ENCODE measurements at regions not wholly inside any gene's neighbourhood (a gene's known extent, or its start where the extent isn't known, plus 50 kb on each side); places are given as distances from the start of the nearest gene placed in this dataset.

DNA sequence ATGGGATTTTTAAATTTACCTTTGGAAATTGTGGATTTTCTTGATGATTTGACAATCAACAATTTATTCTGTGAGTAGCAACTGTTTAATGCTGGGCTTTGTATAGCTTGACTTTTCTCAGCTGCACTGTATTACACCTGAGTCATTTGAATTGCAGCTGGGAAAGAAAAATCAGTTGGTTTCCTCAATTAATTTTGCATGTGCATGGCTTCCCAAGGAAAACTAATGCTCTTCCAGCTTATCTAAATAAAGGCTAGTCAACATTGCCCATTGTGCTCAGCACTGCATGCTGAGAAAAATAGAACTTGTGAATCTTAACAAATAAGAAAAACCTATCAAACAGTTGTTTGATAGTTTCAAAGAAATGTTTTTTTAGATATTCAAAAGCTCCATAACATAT, 268.3 kb upstream of the CDH20 start:
- Histone ChIP-seq H3K36me3 (ENCODE audit: control insufficient read depth in 1 of 2, insufficient read depth in 2 of 2, low read length in 2 of 2) (no peaks in the 10 kb centered on the region), H3K9me3 (ENCODE audit: control insufficient read depth in 1 of 2, low read length in 2 of 2) (no peaks in the 10 kb centered on the region), H3K27ac (ENCODE audit: low read depth, low read length) (no peak overlapping the region), H3K27me3 (ENCODE audit: control insufficient read depth in 1 of 2, insufficient read depth in 2 of 2, low read length in 2 of 2) (no peaks in the 10 kb centered on the region), H3K9ac (ENCODE audit: low read depth in 1 of 2, low read length in 2 of 2) (no peak overlapping the region), H3K4me3 (ENCODE audit: low read depth in 1 of 2, low read length in 2 of 2) (no peak overlapping the region), H3K4me1 (ENCODE audit: control insufficient read depth in 1 of 2, insufficient read depth in 2 of 2, low read length in 2 of 2) (no peaks in the 10 kb centered on the region)

DNA sequence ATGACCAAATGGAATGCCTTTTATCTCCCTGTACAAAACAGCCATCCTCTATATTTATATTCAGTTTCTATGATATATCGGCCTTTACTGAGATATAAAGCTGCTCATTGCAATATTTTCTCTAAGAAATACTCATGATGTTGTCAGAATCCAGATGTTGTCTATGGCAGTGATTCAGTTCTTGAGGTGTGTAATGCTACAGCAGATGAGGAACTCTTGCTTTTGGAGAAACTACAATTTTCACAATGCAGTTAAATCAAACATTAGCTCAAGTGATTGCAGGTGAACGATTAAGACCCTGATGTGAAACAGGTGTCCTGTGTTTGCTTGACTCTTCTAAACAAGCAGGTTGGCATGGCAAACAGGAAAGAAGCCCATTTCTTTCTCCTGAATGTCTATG, 256.2 kb upstream of the CDH20 start:
- H3K9ac ChIP-seq (ENCODE audit: low read depth in 1 of 2, low read length in 2 of 2) = no peak overlapping the region
- H3K36me3 ChIP-seq (ENCODE audit: control insufficient read depth in 1 of 2, insufficient read depth in 2 of 2, low read length in 2 of 2) = no peaks in the 10 kb centered on the region
- H3K27me3 ChIP-seq (ENCODE audit: control insufficient read depth in 1 of 2, insufficient read depth in 2 of 2, low read length in 2 of 2) = no peaks in the 10 kb centered on the region
- no peak overlapping the region for H3K4me3 ChIP-seq (ENCODE audit: low read depth in 1 of 2, low read length in 2 of 2)
- H3K9me3 ChIP-seq (ENCODE audit: control insufficient read depth in 1 of 2, low read length in 2 of 2) = no peaks in the 10 kb centered on the region
- H3K27ac ChIP-seq (ENCODE audit: low read depth, low read length) = no peak overlapping the region
- no peaks in the 10 kb centered on the region for H3K4me1 ChIP-seq (ENCODE audit: control insufficient read depth in 1 of 2, insufficient read depth in 2 of 2, low read length in 2 of 2)

DNA sequence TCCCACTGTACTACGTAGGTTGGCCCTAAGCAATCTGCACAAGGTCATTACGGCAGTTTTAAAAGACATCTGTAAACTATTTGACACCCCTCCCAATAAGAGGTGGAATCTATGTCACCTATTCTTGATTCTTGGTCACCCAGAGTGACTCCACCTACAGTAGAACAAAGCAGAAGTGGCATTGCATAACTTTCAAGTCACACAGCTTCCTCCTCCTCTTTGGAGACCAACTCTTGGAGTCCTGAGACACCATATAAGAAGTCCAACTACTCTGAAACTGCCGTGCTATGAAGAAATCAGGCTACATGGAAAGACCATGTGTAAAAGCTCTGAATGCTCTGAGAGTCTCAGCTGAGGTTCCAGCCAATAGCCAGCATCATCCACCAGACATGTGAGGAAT, 253.5 kb upstream of the CDH20 start:
- H3K9ac ChIP-seq (ENCODE audit: low read depth in 1 of 2, low read length in 2 of 2) = no peak overlapping the region
- no peaks in the 10 kb centered on the region for H3K4me1 ChIP-seq (ENCODE audit: control insufficient read depth in 1 of 2, insufficient read depth in 2 of 2, low read length in 2 of 2)
- H3K9me3 ChIP-seq (ENCODE audit: control insufficient read depth in 1 of 2, low read length in 2 of 2) = no peaks in the 10 kb centered on the region
- H3K27ac ChIP-seq (ENCODE audit: low read depth, low read length) = no peak overlapping the region
- no peaks in the 10 kb centered on the region for H3K27me3 ChIP-seq (ENCODE audit: control insufficient read depth in 1 of 2, insufficient read depth in 2 of 2, low read length in 2 of 2)
- H3K4me3 ChIP-seq (ENCODE audit: low read depth in 1 of 2, low read length in 2 of 2) = no peak overlapping the region
- no peaks in the 10 kb centered on the region for H3K36me3 ChIP-seq (ENCODE audit: control insufficient read depth in 1 of 2, insufficient read depth in 2 of 2, low read length in 2 of 2)

GRCh38 chr18:61080954-61081528, 252.2 kb upstream of the CDH20 start:
- Histone ChIP-seq H3K9me3 (ENCODE audit: control insufficient read depth in 1 of 2, low read length in 2 of 2) (no peaks in the 10 kb centered on the region), H3K4me1 (ENCODE audit: control insufficient read depth in 1 of 2, insufficient read depth in 2 of 2, low read length in 2 of 2) (no peaks in the 10 kb centered on the region), H3K27me3 (ENCODE audit: control insufficient read depth in 1 of 2, insufficient read depth in 2 of 2, low read length in 2 of 2) (no peaks in the 10 kb centered on the region), H3K9ac (ENCODE audit: low read depth in 1 of 2, low read length in 2 of 2) (no peak overlapping the region), H3K36me3 (ENCODE audit: control insufficient read depth in 1 of 2, insufficient read depth in 2 of 2, low read length in 2 of 2) (no peaks in the 10 kb centered on the region), H3K4me3 (ENCODE audit: low read depth in 1 of 2, low read length in 2 of 2) (no peak overlapping the region), H3K27ac (ENCODE audit: low read depth, low read length) (no peak overlapping the region)

GRCh38 chr18:61082976-61083630, 250.1 kb upstream of the CDH20 start:
- Histone ChIP-seq H3K36me3 (ENCODE audit: control insufficient read depth in 1 of 2, insufficient read depth in 2 of 2, low read length in 2 of 2) (no peaks in the 10 kb centered on the region), H3K4me3 (ENCODE audit: low read depth in 1 of 2, low read length in 2 of 2) (no peak overlapping the region), H3K27ac (ENCODE audit: low read depth, low read length) (no peak overlapping the region), H3K27me3 (ENCODE audit: control insufficient read depth in 1 of 2, insufficient read depth in 2 of 2, low read length in 2 of 2) (no peaks in the 10 kb centered on the region), H3K9ac (ENCODE audit: low read depth in 1 of 2, low read length in 2 of 2) (no peak overlapping the region), H3K9me3 (ENCODE audit: control insufficient read depth in 1 of 2, low read length in 2 of 2) (no peaks in the 10 kb centered on the region), H3K4me1 (ENCODE audit: control insufficient read depth in 1 of 2, insufficient read depth in 2 of 2, low read length in 2 of 2) (no peaks in the 10 kb centered on the region)

DNA sequence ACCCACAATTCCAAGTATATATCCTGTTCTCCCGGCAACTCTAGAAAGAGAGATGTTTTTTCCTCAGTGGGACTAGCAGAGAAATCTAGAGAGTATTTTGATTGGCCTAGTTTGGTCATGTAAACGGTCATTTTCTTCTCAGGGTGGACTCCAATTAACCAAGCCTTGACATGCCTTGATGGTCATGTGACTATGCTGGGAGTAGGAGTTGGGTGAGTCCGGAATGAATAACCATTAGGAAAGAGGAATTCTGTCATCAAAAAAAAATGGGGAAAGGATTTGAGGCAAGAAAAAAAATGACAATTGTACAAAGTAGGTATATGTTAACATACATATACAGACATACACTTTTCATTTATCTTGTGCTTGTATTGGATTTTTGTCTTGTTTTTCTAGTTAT, 248.2 kb upstream of the CDH20 start:
- H3K27me3 ChIP-seq (ENCODE audit: control insufficient read depth in 1 of 2, insufficient read depth in 2 of 2, low read length in 2 of 2) = no peaks in the 10 kb centered on the region
- no peaks in the 10 kb centered on the region for H3K9me3 ChIP-seq (ENCODE audit: control insufficient read depth in 1 of 2, low read length in 2 of 2)
- no peak overlapping the region for H3K4me3 ChIP-seq (ENCODE audit: low read depth in 1 of 2, low read length in 2 of 2)
- H3K9ac ChIP-seq (ENCODE audit: low read depth in 1 of 2, low read length in 2 of 2) = no peak overlapping the region
- no peaks in the 10 kb centered on the region for H3K4me1 ChIP-seq (ENCODE audit: control insufficient read depth in 1 of 2, insufficient read depth in 2 of 2, low read length in 2 of 2)
- H3K27ac ChIP-seq (ENCODE audit: low read depth, low read length) = no peak overlapping the region
- no peaks in the 10 kb centered on the region for H3K36me3 ChIP-seq (ENCODE audit: control insufficient read depth in 1 of 2, insufficient read depth in 2 of 2, low read length in 2 of 2)

GRCh38 chr18:61085761-61086160, 247.5 kb upstream of the CDH20 start:
- Histone ChIP-seq H3K27me3 (ENCODE audit: control insufficient read depth in 1 of 2, insufficient read depth in 2 of 2, low read length in 2 of 2) (no peaks in the 10 kb centered on the region), H3K36me3 (ENCODE audit: control insufficient read depth in 1 of 2, insufficient read depth in 2 of 2, low read length in 2 of 2) (no peaks in the 10 kb centered on the region), H3K4me1 (ENCODE audit: control insufficient read depth in 1 of 2, insufficient read depth in 2 of 2, low read length in 2 of 2) (no peaks in the 10 kb centered on the region), H3K27ac (ENCODE audit: low read depth, low read length) (no peak overlapping the region), H3K4me3 (ENCODE audit: low read depth in 1 of 2, low read length in 2 of 2) (no peak overlapping the region), H3K9me3 (ENCODE audit: control insufficient read depth in 1 of 2, low read length in 2 of 2) (no peaks in the 10 kb centered on the region), H3K9ac (ENCODE audit: low read depth in 1 of 2, low read length in 2 of 2) (no peak overlapping the region)

DNA sequence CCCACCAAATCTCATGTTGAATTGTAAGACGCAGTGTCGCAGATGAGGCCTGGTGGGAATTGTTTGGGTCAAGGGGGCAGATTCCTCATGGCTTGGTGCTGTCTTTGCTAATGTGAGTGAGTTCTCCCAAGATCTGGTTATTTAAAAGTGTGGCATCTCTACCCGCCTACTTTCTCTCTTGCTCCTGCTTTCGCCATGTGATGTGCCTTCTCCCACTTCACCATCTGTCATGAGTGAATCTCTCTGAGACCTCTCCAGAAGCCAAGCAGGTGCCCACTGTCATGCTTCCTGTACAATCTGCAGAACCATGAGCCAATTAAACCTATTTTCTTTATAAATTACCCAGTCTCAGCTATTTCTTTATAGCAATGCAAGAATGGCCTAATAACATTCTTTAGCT, 246.6 kb upstream of the CDH20 start:
- Histone ChIP-seq H3K4me3 (ENCODE audit: low read depth in 1 of 2, low read length in 2 of 2) (no peak overlapping the region), H3K36me3 (ENCODE audit: control insufficient read depth in 1 of 2, insufficient read depth in 2 of 2, low read length in 2 of 2) (no peaks in the 10 kb centered on the region), H3K4me1 (ENCODE audit: control insufficient read depth in 1 of 2, insufficient read depth in 2 of 2, low read length in 2 of 2) (no peaks in the 10 kb centered on the region), H3K9me3 (ENCODE audit: control insufficient read depth in 1 of 2, low read length in 2 of 2) (no peaks in the 10 kb centered on the region), H3K27ac (ENCODE audit: low read depth, low read length) (no peak overlapping the region), H3K9ac (ENCODE audit: low read depth in 1 of 2, low read length in 2 of 2) (no peak overlapping the region), H3K27me3 (ENCODE audit: control insufficient read depth in 1 of 2, insufficient read depth in 2 of 2, low read length in 2 of 2) (no peaks in the 10 kb centered on the region)

- Histone ChIP-seq H3K27ac (ENCODE audit: low read depth, low read length) (no peak overlapping the region), H3K4me1 (ENCODE audit: control insufficient read depth in 1 of 2, insufficient read depth in 2 of 2, low read length in 2 of 2) (no peaks in the 10 kb centered on the region), H3K27me3 (ENCODE audit: control insufficient read depth in 1 of 2, insufficient read depth in 2 of 2, low read length in 2 of 2) (no peaks in the 10 kb centered on the region), H3K9ac (ENCODE audit: low read depth in 1 of 2, low read length in 2 of 2) (no peak overlapping the region), H3K4me3 (ENCODE audit: low read depth in 1 of 2, low read length in 2 of 2) (no peak overlapping the region), H3K36me3 (ENCODE audit: control insufficient read depth in 1 of 2, insufficient read depth in 2 of 2, low read length in 2 of 2) (no peaks in the 10 kb centered on the region), H3K9me3 (ENCODE audit: control insufficient read depth in 1 of 2, low read length in 2 of 2) (no peaks in the 10 kb centered on the region)
These were observed 241.9 kb upstream of the CDH20 start for GRCh38 chr18:61091379-61091778.

DNA sequence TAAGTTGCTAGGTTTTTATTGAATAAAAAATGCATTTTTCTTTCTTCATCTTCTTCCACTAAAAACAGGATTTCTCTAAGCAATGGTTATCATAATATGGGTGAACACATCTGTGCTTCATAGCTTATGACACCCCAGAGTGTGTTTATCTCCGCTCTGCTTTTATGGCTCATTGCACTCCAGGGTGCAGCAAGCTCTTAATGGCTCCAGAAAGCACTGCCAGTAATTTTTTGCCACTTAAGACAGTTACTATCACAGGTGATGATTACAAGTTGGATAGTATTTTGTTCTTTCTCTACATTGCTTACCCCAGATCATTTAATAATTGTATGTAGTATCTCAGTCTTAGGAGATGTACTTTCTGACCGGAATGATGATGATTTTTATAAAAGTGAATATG, 239.3 kb upstream of the CDH20 start:
- Histone ChIP-seq H3K27ac (ENCODE audit: low read depth, low read length) (no peak overlapping the region), H3K36me3 (ENCODE audit: control insufficient read depth in 1 of 2, insufficient read depth in 2 of 2, low read length in 2 of 2) (no peaks in the 10 kb centered on the region), H3K4me3 (ENCODE audit: low read depth in 1 of 2, low read length in 2 of 2) (no peak overlapping the region), H3K9me3 (ENCODE audit: control insufficient read depth in 1 of 2, low read length in 2 of 2) (no peaks in the 10 kb centered on the region), H3K4me1 (ENCODE audit: control insufficient read depth in 1 of 2, insufficient read depth in 2 of 2, low read length in 2 of 2) (no peaks in the 10 kb centered on the region), H3K9ac (ENCODE audit: low read depth in 1 of 2, low read length in 2 of 2) (no peak overlapping the region), H3K27me3 (ENCODE audit: control insufficient read depth in 1 of 2, insufficient read depth in 2 of 2, low read length in 2 of 2) (no peaks in the 10 kb centered on the region)
